SK-N-MC (cell line): ENCODE measurements at regions not wholly inside any gene's neighbourhood (a gene's known extent, or its start where the extent isn't known, plus 50 kb on each side); places are given as distances from the start of the nearest gene placed in this dataset.
"Not testable (repeated sequence)": the region's sequence is repeated elsewhere in the genome, so short reads cannot be mapped to it uniquely, and the experiment has no call there.

Experiments
- DNase-seq: peaks from one replicate; pipeline ENCODE4 v3.0.0-alpha.2; 2011; ENCODE audit warnings: low read depth, low spot score
- H3K27ac ChIP-seq: fragments of 200-600 bp; sonication (generic); 2 replicates; pipeline ENCODE4 v1.5.1; 2016; ENCODE audit warnings: mixed run types
- H3K36me3 ChIP-seq: fragments of 200-600 bp; sonication (generic); 2 replicates; pipeline ENCODE4 v1.6.1; 2017; ENCODE audit warnings: antibody characterized with exemption, low read length, mixed read lengths; ENCODE audit not compliant: insufficient read depth
- H3K4me3 ChIP-seq: fragments of 200-600 bp; sonication (generic); 2 replicates; pipeline ENCODE4 v1.5.1; 2016
- H3K9ac ChIP-seq: fragments of 200-600 bp; sonication (generic); 2 replicates; pipeline ENCODE4 v1.8.0; 2017; ENCODE audit warnings: mixed run types, mixed read lengths; ENCODE audit not compliant: insufficient read length
- H3K9me3 ChIP-seq: fragments of 200-600 bp; sonication (generic); 2 replicates; pipeline ENCODE4 v1.6.1; 2017; ENCODE audit warnings: low read depth, mild to moderate bottlenecking, antibody characterized with exemption, low read length, moderate library complexity, mixed read lengths
- EZH2 ChIP-seq: fragments of 200-600 bp; sonication (generic); IDR thresholded peaks from one replicate; pipeline ENCODE4 v1.6.1; 2017; ENCODE audit warnings: antibody characterized with exemption
- FOXP2 ChIP-seq: optimal IDR thresholded peaks from 2 replicates; pipeline ENCODE3; 2011; ENCODE audit warnings: mild to moderate bottlenecking, moderate library complexity; ENCODE audit not compliant: insufficient read depth; ENCODE audit errors: extremely low read length, control extremely low read depth
- POLR2AphosphoS5 ChIP-seq: IDR thresholded peaks from 2 replicates; pipeline ENCODE4 v1.6.1; 2012; ENCODE audit warnings: mild to moderate bottlenecking, low read depth, low read length, borderline replicate concordance

- Histone ChIP-seq H3K27ac (no peak overlapping the region), H3K9me3 (no peaks in the 10 kb centered on the region), H3K9ac (no peak overlapping the region), H3K36me3 (no peaks in the 10 kb centered on the region), H3K4me3 (no peak overlapping the region)
- TF ChIP-seq POLR2AphosphoS5 (no peak), FOXP2 (no peak), EZH2 (no peak)
- no peak for DNase-seq
Measured at GRCh38 chr13:44147648-44148047, 226.0 kb upstream of the SERP2 start.

GRCh38 chr13:44148159-44148914 is 225.3 kb upstream of the SERP2 start:
- H3K9ac ChIP-seq, result no peak overlapping the region
- no peak for DNase-seq
- H3K4me3 ChIP-seq, result no peak overlapping the region
- TF ChIP-seq EZH2, result no peak
- no peak for TF ChIP-seq POLR2AphosphoS5
- no peak for TF ChIP-seq FOXP2
- H3K36me3 ChIP-seq, result no peaks in the 10 kb centered on the region
- no peak overlapping the region for H3K27ac ChIP-seq
- H3K9me3 ChIP-seq, result no peaks in the 10 kb centered on the region

- not testable (repeated sequence) for H3K4me3 ChIP-seq, DNase-seq, H3K27ac ChIP-seq, H3K9me3 ChIP-seq, H3K36me3 ChIP-seq, H3K9ac ChIP-seq
Measured at GRCh38 chr13:44149231-44149630, 224.4 kb upstream of the SERP2 start.

GRCh38 chr13:44149821-44150220 is 223.8 kb upstream of the SERP2 start:
- no peak for TF ChIP-seq POLR2AphosphoS5
- no peak for TF ChIP-seq EZH2
- no peak for TF ChIP-seq FOXP2
- no peak overlapping the region for H3K4me3 ChIP-seq
- H3K27ac ChIP-seq, result no peak overlapping the region
- no peaks in the 10 kb centered on the region for H3K36me3 ChIP-seq
- H3K9me3 ChIP-seq, result no peaks in the 10 kb centered on the region
- H3K9ac ChIP-seq, result no peak overlapping the region
- DNase-seq, result no peak

- H3K9ac ChIP-seq, result no peak overlapping the region
- no peak overlapping the region for H3K4me3 ChIP-seq
- no peaks in the 10 kb centered on the region for H3K9me3 ChIP-seq
- no peak for DNase-seq
- TF ChIP-seq EZH2 (no peak), FOXP2 (no peak), POLR2AphosphoS5 (no peak)
- H3K36me3 ChIP-seq, result no peaks in the 10 kb centered on the region
- H3K27ac ChIP-seq, result no peak overlapping the region
Measured at GRCh38 chr13:44151474-44151873, 222.2 kb upstream of the SERP2 start.

GRCh38 chr13:44153496-44153895 is 220.1 kb upstream of the SERP2 start:
- TF ChIP-seq EZH2 (no peak), POLR2AphosphoS5 (no peak), FOXP2 (no peak)
- DNase-seq, result no peak
- H3K36me3 ChIP-seq, result no peaks in the 10 kb centered on the region
- no peak overlapping the region for H3K9ac ChIP-seq
- H3K9me3 ChIP-seq, result no peaks in the 10 kb centered on the region
- H3K4me3 ChIP-seq, result no peak overlapping the region
- H3K27ac ChIP-seq, result no peak overlapping the region

- no peak for DNase-seq
- Histone ChIP-seq H3K36me3 (no peaks in the 10 kb centered on the region), H3K9ac (no peak overlapping the region), H3K27ac (no peak overlapping the region), H3K4me3 (no peak overlapping the region), H3K9me3 (no peaks in the 10 kb centered on the region)
- TF ChIP-seq POLR2AphosphoS5 (no peak), FOXP2 (no peak), EZH2 (no peak)
Measured at GRCh38 chr13:44155422-44156293, 218.0 kb upstream of the SERP2 start.

GRCh38 chr13:44156294-44156658 is 217.3 kb upstream of the SERP2 start:
- no peaks in the 10 kb centered on the region for H3K9me3 ChIP-seq
- no peak for DNase-seq
- no peaks in the 10 kb centered on the region for H3K36me3 ChIP-seq
- no peak overlapping the region for H3K27ac ChIP-seq
- TF ChIP-seq FOXP2 (no peak), EZH2 (no peak), POLR2AphosphoS5 (no peak)
- no peak overlapping the region for H3K9ac ChIP-seq
- no peak overlapping the region for H3K4me3 ChIP-seq

- Histone ChIP-seq H3K36me3 (no peaks in the 10 kb centered on the region), H3K9ac (no peak overlapping the region), H3K4me3 (no peak overlapping the region), H3K27ac (no peak overlapping the region), H3K9me3 (no peaks in the 10 kb centered on the region)
- no peak for DNase-seq
- TF ChIP-seq FOXP2, result no peak
- no peak for TF ChIP-seq EZH2
- TF ChIP-seq POLR2AphosphoS5, result no peak
Measured at GRCh38 chr13:44157606-44158005, 216.0 kb upstream of the SERP2 start.
